Thoracic aorta (tissue), 2 donors: ENCODE measurements at regions not wholly inside any gene's neighbourhood (a gene's known extent, or its start where the extent isn't known, plus 50 kb on each side); places are given as distances from the start of the nearest gene placed in this dataset.

ENCODE experiments used
- ATAC-seq: fragments of 150-250 bp; one replicate; pipeline ENCODE4 v1.8.0; 2017; ENCODE audit warnings: low read depth; ENCODE audit not compliant: insufficient number of reproducible peaks, low FRiP score
- DNase-seq: peaks from one replicate; pipeline ENCODE4 v3.0.0-alpha.2; 2020; ENCODE audit warnings: low spot score
- H3K27ac ChIP-seq, 2 donors: fragments of 200-600 bp; sonication (generic); 1 replicate in 1 of 2; 2 replicates in 1 of 2; pipeline ENCODE4 v1.5.1; 2016; ENCODE audit warnings: mild to moderate bottlenecking in 2 of 2, moderate library complexity in 2 of 2
- H3K27me3 ChIP-seq: fragments of 200-600 bp; sonication (generic); replicated peaks from 2 replicates; pipeline ENCODE4 v1.6.0; 2016; ENCODE audit warnings: mild to moderate bottlenecking; ENCODE audit not compliant: insufficient read depth
- H3K36me3 ChIP-seq: fragments of 200-600 bp; sonication (generic); one replicate; pipeline ENCODE4 v1.5.1; 2016
- H3K4me1 ChIP-seq, 2 donors: fragments of 200-600 bp; sonication (generic); 1 replicate in 1 of 2; 2 replicates in 1 of 2; pipeline versions ENCODE4 v1.5.1 to v1.6.0; 2016; ENCODE audit warnings: low read depth in 2 of 2, mild to moderate bottlenecking in 1 of 2; ENCODE audit not compliant: control insufficient read depth in 1 of 2
- H3K4me3 ChIP-seq: fragments of 200-600 bp; sonication (generic); 2 replicates; pipeline ENCODE4 v1.5.1; 2016; ENCODE audit warnings: mild to moderate bottlenecking
- H3K9me3 ChIP-seq: fragments of 200-600 bp; sonication (generic); 2 replicates; pipeline ENCODE4 v1.5.1; 2016
- CTCF ChIP-seq: fragments of 200-600 bp; sonication (generic); IDR thresholded peaks from one replicate; pipeline ENCODE4 v1.5.1; 2019; ENCODE audit warnings: antibody characterized with exemption

GRCh38 chr16:66274335-66275110 is 92.0 kb upstream of the CDH5 start:
- no peak for DNase-seq
- Histone ChIP-seq H3K4me3 (no peak overlapping the region), H3K9me3 (no peaks in the 10 kb centered on the region), H3K27ac (no peak overlapping the region), H3K4me1 (peaks cover 2 to 5% of the 10 kb centered on the region in 2 donors), H3K27me3 (no peaks in the 10 kb centered on the region), H3K36me3 (no peaks in the 10 kb centered on the region)
- ATAC-seq: no peak
- no peak for TF ChIP-seq CTCF

GRCh38 chr16:66273644-66274334 is 92.7 kb upstream of the CDH5 start:
- no peak for ATAC-seq
- DNase-seq: no peak
- H3K9me3 ChIP-seq: no peaks in the 10 kb centered on the region
- H3K4me3 ChIP-seq: no peak overlapping the region
- H3K4me1 ChIP-seq: peaks cover 2 to 5% of the 10 kb centered on the region in 2 donors
- no peaks in the 10 kb centered on the region for H3K36me3 ChIP-seq
- no peak for TF ChIP-seq CTCF
- H3K27me3 ChIP-seq: no peaks in the 10 kb centered on the region
- H3K27ac ChIP-seq: no peak overlapping the region

GRCh38 chr16:66273053-66273452 is 93.4 kb upstream of the CDH5 start:
- Histone ChIP-seq H3K36me3 (no peaks in the 10 kb centered on the region), H3K4me1 (peaks cover 2 to 5% of the 10 kb centered on the region in 2 donors), H3K27me3 (no peaks in the 10 kb centered on the region), H3K4me3 (no peak overlapping the region), H3K27ac (no peak overlapping the region), H3K9me3 (no peaks in the 10 kb centered on the region)
- ATAC-seq: no peak
- no peak for TF ChIP-seq CTCF
- no peak for DNase-seq

- no peak overlapping the region for H3K27ac ChIP-seq
- DNase-seq: no peak
- H3K4me1 ChIP-seq: peaks cover 2 to 5% of the 10 kb centered on the region in 2 donors
- H3K4me3 ChIP-seq: no peak overlapping the region
- ATAC-seq: no peak
- H3K27me3 ChIP-seq: no peaks in the 10 kb centered on the region
- no peaks in the 10 kb centered on the region for H3K9me3 ChIP-seq
- no peak for TF ChIP-seq CTCF
- no peaks in the 10 kb centered on the region for H3K36me3 ChIP-seq
These were observed 94.0 kb upstream of the CDH5 start for GRCh38 chr16:66272461-66272860.

GRCh38 chr16:66271074-66272060 is 95.1 kb upstream of the CDH5 start:
- H3K4me3 ChIP-seq: no peak overlapping the region
- peaks cover 2 to 8% of the 10 kb centered on the region in 2 donors for H3K4me1 ChIP-seq
- no peak for TF ChIP-seq CTCF
- H3K27ac ChIP-seq: no peak overlapping the region
- H3K9me3 ChIP-seq: no peaks in the 10 kb centered on the region
- H3K36me3 ChIP-seq: no peaks in the 10 kb centered on the region
- no peaks in the 10 kb centered on the region for H3K27me3 ChIP-seq
- DNase-seq (no peak), ATAC-seq (no peak)
